ENCODE measurements at regions not wholly inside any gene's neighbourhood (a gene's known extent, or its start where the extent isn't known, plus 50 kb on each side); places are given as distances from the start of the nearest gene placed in this dataset.

DNA sequence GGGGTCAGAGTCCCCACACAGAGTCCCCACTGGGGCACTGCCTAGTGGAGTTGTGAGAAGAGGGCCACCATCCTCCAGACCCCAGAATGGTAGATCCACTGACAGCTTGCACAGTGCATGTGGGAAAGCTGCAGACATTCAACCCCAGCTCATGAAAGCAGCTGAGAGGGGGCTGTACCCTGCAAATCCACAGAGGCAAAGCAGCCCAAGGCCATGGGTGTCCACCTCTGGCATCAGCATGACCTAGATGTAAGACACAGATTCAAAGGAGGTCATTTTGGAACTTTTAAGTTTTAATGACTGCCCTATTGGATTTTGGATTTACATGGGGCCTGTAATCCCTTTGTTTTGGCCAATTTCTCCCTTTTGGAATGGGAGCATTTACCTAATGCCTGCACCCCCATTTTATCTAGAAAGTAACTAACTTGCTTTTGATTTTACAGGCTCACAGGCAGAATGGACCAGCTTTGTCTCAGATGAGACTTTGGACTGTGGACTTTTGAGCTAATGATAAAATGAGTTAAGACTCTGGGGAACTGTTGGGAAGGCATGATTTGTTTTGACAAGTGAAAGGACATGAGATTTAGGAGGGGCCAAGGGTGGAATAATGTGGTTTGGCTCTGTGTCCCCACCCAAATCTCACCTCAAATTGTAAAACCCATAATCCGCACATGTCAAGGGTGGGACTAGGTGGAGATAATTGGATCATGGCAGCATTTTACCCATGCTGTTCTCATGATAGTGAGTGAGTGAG, 56.3 kb upstream of the ITGA1 start:
- TF ChIP-seq RFX5 (IDR thresholded peaks at IDR 0.05; ENCODE audit: borderline replicate concordance, low read depth, low read length): no peak
- TF ChIP-seq EZH2 (IDR thresholded peaks at IDR 0.05; ENCODE audit: low read depth, low read length, severe bottlenecking): no peak
- TF ChIP-seq CTCF (IDR thresholded peaks at IDR 0.05; ENCODE audit: control extremely low read depth in 1 of 3, insufficient read depth in 1 of 3, low read depth in 1 of 3, low read length in 3 of 3): no peak
- no peak for TF ChIP-seq EP300 (IDR thresholded peaks at IDR 0.05; ENCODE audit: borderline replicate concordance in 1 of 2, low read depth in 2 of 2, low read length in 2 of 2)
- TF ChIP-seq POLR2AphosphoS5 (IDR thresholded peaks at IDR 0.05; ENCODE audit: low read depth, low read length): no peak
- no peak for TF ChIP-seq RXRA (IDR thresholded peaks at IDR 0.05; ENCODE audit: insufficient read depth, low read depth, low read length)
- TF ChIP-seq SIX5 (IDR thresholded peaks at IDR 0.05; ENCODE audit: low read depth, low read length): no peak
- TF ChIP-seq HDAC6 (IDR thresholded peaks at IDR 0.05; ENCODE audit: low read depth, low read length): no peak
- no peak for TF ChIP-seq ZNF274 (IDR thresholded peaks at IDR 0.05; ENCODE audit: borderline replicate concordance, extremely low read depth, low read length)

Measured in H1 (cell line).